AG09319 (cell line): ENCODE measurements at regions not wholly inside any gene's neighbourhood (a gene's known extent, or its start where the extent isn't known, plus 50 kb on each side); places are given as distances from the start of the nearest gene placed in this dataset.

Source experiments
- DNase-seq: peaks from one replicate; pipeline ENCODE4 v3.0.0-alpha.2; 2010; ENCODE audit warnings: low read depth; ENCODE audit errors: extremely low read depth
- CTCF ChIP-seq: IDR thresholded peaks from 2 replicates; pipeline ENCODE4 v1.5.1; 2011; ENCODE audit warnings: low read depth, mild to moderate bottlenecking, inconsistent platforms, low read length, moderate library complexity

GRCh38 chr11:39239553-39239952, 2219.9 kb downstream of the LRRC4C start:
- DNase-seq = no peak
- TF ChIP-seq CTCF = no peak

GRCh38 chr11:39236916-39237315, 2222.5 kb downstream of the LRRC4C start:
- TF ChIP-seq CTCF = no peak

DNA sequence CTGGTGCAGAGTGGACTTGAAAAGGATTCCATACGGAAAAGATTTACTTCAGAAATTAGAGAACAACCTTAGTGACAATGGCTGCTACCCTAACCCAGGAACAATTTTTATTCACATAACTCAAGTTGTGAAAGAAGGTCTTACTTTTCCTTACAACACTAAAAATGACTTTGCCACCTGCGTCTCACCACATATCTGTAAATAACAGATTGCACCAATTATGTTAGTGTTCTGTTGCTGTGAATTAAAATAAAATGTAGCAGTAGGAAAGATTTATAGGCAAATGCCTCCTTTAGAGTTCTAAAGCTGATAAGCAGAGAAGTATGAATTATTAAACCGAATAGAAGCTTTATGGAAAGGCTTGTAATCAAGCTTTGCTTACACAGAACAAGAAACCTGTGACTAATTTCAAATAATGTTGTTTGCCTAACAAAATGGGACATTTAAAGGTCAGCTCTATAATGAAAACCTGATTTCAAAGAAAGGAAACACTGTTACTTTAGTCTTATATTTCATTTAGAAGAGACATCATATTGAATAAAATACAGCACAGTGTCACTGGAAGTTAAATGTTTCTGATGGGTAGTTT, 2237.8 kb downstream of the LRRC4C start:
- no peak for DNase-seq
- no peak for TF ChIP-seq CTCF

More at GRCh38 chr11:39236916-39237315, 2222.5 kb downstream of the LRRC4C start:
- DNase-seq = no peak

GRCh38 chr11:39220501-39221230, 2238.8 kb downstream of the LRRC4C start:
- no peak for DNase-seq
- TF ChIP-seq CTCF = no peak

DNA sequence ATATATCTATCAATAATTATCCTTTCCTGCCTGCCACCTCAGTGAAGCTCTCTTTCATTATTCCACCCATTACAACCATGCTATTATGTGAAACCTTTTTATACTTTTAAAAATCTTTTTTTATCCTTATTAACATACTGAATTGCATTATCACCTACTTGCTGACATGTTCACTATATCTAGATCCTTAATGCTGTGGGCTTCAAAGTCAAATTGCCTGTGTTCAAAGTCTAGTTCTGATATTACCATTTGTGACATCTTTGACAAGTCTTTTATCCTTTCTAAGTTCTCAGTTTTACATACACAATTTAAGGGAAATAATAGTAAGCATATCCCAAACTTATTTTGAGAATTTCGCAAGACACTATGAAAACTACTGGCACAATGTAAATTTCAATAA, 2239.4 kb downstream of the LRRC4C start:
- no peak for TF ChIP-seq CTCF
- DNase-seq = no peak

GRCh38 chr11:39209981-39210380, 2249.5 kb downstream of the LRRC4C start:
- TF ChIP-seq CTCF = no peak
- DNase-seq = no peak

- no peak for DNase-seq
- no peak for TF ChIP-seq CTCF
These were observed 2254.0 kb downstream of the LRRC4C start for GRCh38 chr11:39205236-39205995.
